Uterus (tissue), 3 donors: ENCODE measurements at regions not wholly inside any gene's neighbourhood (a gene's known extent, or its start where the extent isn't known, plus 50 kb on each side); places are given as distances from the start of the nearest gene placed in this dataset.
"Not testable (repeated sequence)": the region's sequence is repeated elsewhere in the genome, so short reads cannot be mapped to it uniquely, and the experiment has no call there.

Source experiments
- DNase-seq, 2 donors: peaks; one replicate each; pipeline ENCODE4 v3.0.0-alpha.2; 2019 to 2020
- H3K27ac ChIP-seq, 2 donors: fragments of 200-600 bp; sonication (generic); 1 replicate in 1 of 2; 2 replicates in 1 of 2; pipeline ENCODE4 v1.5.1; 2016 to 2018
- H3K27me3 ChIP-seq, 2 donors: fragments of 200-600 bp; sonication (generic); one replicate each; pipeline ENCODE4 v1.5.1; 2018 to 2019; ENCODE audit warnings: control low read depth in 1 of 2
- H3K36me3 ChIP-seq, 2 donors: fragments of 200-600 bp; sonication (generic); one replicate each; pipeline ENCODE4 v1.5.1; 2019; ENCODE audit warnings: control low read depth in 1 of 2
- H3K4me1 ChIP-seq, 2 donors: fragments of 200-600 bp; sonication (generic); one replicate each; pipeline ENCODE4 v1.5.1; 2018 to 2019; ENCODE audit warnings: control low read depth in 1 of 2
- H3K4me3 ChIP-seq, 2 donors: fragments of 200-600 bp; sonication (generic); 1 replicate in 1 of 2; 2 replicates in 1 of 2; pipeline ENCODE4 v1.5.1; 2018 to 2019; ENCODE audit warnings: mild to moderate bottlenecking in 1 of 2
- H3K9me3 ChIP-seq, 2 donors: fragments of 200-600 bp; sonication (generic); one replicate each; pipeline ENCODE4 v1.5.1; 2019; ENCODE audit warnings: control low read depth in 1 of 2
- CTCF ChIP-seq, 4 experiments: fragments of 200-600 bp in 2 of 4; fragments of 450-650 bp in 2 of 4; sonication (generic) in 2 of 4; IDR thresholded peaks; one replicate each; pipeline ENCODE4 v1.5.1; 2016 to 2019; ENCODE audit warnings: antibody characterized with exemption in 4 of 4, mild to moderate bottlenecking in 2 of 4, moderate library complexity in 1 of 4
- POLR2A ChIP-seq, 2 donors: fragments of 450-650 bp; IDR thresholded peaks; one replicate each; pipeline ENCODE4 v1.6.1; 2016; ENCODE audit warnings: antibody characterized with exemption in 2 of 2, mild to moderate bottlenecking in 1 of 2, moderate library complexity in 1 of 2
- intact Hi-C: fragments of 100-400 bp; cut with DNase I; formaldehyde crosslinking; loops from one replicate; pipeline ENCODE4 v1.15.1; 2023; ENCODE audit warnings: low total_unique reads
- donor health status: DM: yes; HTN: yes; CAD: no.

- no peaks in the 10 kb centered on the region for H3K36me3 ChIP-seq
- no peak for TF ChIP-seq CTCF (IDR thresholded peaks at IDR 0.05)
- no peaks in the 10 kb centered on the region for H3K9me3 ChIP-seq
- no peak for DNase-seq
- peak overlapping the region in 1 of 2 donors; percentile 12 for H3K27ac ChIP-seq
- intact Hi-C loops, result no loop called here
- H3K4me1 ChIP-seq, result no peaks in the 10 kb centered on the region
- H3K4me3 ChIP-seq, result no peak overlapping the region
- H3K27me3 ChIP-seq, result no peaks in the 10 kb centered on the region
Measured at GRCh38 chr6:155882527-155883333, 427.1 kb upstream of the NOX3 start.

GRCh38 chr6:155881826-155882526 lies 426.3 kb upstream of the NOX3 start:
- TF ChIP-seq POLR2A (IDR thresholded peaks at IDR 0.05), result no peak
- TF ChIP-seq CTCF (IDR thresholded peaks at IDR 0.05), result no peak
- Histone ChIP-seq H3K36me3 (no peaks in the 10 kb centered on the region), H3K27me3 (no peaks in the 10 kb centered on the region), H3K4me1 (no peaks in the 10 kb centered on the region), H3K9me3 (no peaks in the 10 kb centered on the region), H3K4me3 (no peak overlapping the region), H3K27ac (no peak overlapping the region)
- intact Hi-C loops, result no loop called here
- DNase-seq, result no peak

GRCh38 chr6:155880900-155881299 lies 425.3 kb upstream of the NOX3 start:
- no peak for DNase-seq
- Histone ChIP-seq H3K27ac (no peak overlapping the region), H3K27me3 (no peaks in the 10 kb centered on the region), H3K4me3 (no peak overlapping the region), H3K36me3 (no peaks in the 10 kb centered on the region), H3K4me1 (no peaks in the 10 kb centered on the region), H3K9me3 (no peaks in the 10 kb centered on the region)
- TF ChIP-seq CTCF (IDR thresholded peaks at IDR 0.05), result no peak
- TF ChIP-seq POLR2A (IDR thresholded peaks at IDR 0.05), result no peak
- intact Hi-C loops, result no loop called here

- intact Hi-C loops, result no loop called here
- Histone ChIP-seq H3K9me3 (no peaks in the 10 kb centered on the region), H3K36me3 (no peaks in the 10 kb centered on the region), H3K27ac (no peak overlapping the region), H3K27me3 (no peaks in the 10 kb centered on the region), H3K4me1 (no peaks in the 10 kb centered on the region), H3K4me3 (no peak overlapping the region)
- DNase-seq, result no peak
- no peak for TF ChIP-seq POLR2A (IDR thresholded peaks at IDR 0.05)
- no peak for TF ChIP-seq CTCF (IDR thresholded peaks at IDR 0.05)
Measured at GRCh38 chr6:155872961-155873360, 417.3 kb upstream of the NOX3 start.

GRCh38 chr6:155867682-155868081 lies 412.0 kb upstream of the NOX3 start:
- H3K27me3 ChIP-seq, result no peaks in the 10 kb centered on the region
- H3K27ac ChIP-seq, result no peak overlapping the region
- H3K4me1 ChIP-seq, result no peaks in the 10 kb centered on the region
- no peak for TF ChIP-seq POLR2A (IDR thresholded peaks at IDR 0.05)
- TF ChIP-seq CTCF (IDR thresholded peaks at IDR 0.05), result no peak
- no peaks in the 10 kb centered on the region for H3K36me3 ChIP-seq
- no peak overlapping the region for H3K4me3 ChIP-seq
- H3K9me3 ChIP-seq, result no peaks in the 10 kb centered on the region
- DNase-seq, result no peak
- intact Hi-C loops, result no loop called here

GRCh38 chr6:155866676-155867390 lies 411.2 kb upstream of the NOX3 start:
- H3K27ac ChIP-seq, intact Hi-C loops, H3K9me3 ChIP-seq, H3K4me3 ChIP-seq, H3K27me3 ChIP-seq, DNase-seq, H3K36me3 ChIP-seq, H3K4me1 ChIP-seq: not testable (repeated sequence)
